ENCODE measurements at regions not wholly inside any gene's neighbourhood (a gene's known extent, or its start where the extent isn't known, plus 50 kb on each side); places are given as distances from the start of the nearest gene placed in this dataset.

GRCh38 chr13:37944081-37944868, 74.7 kb upstream of the TRPC4 start:
- TF ChIP-seq EP300 (IDR thresholded peaks at IDR 0.05; ENCODE audit: low read depth) (no peak), POLR2A (IDR thresholded peaks at IDR 0.05) (no peak), CTCF (IDR thresholded peaks at IDR 0.05) (no peak), POLR2AphosphoS5 (IDR thresholded peaks at IDR 0.05) (no peak)
- intact Hi-C loops (cut with DNase I; ENCODE audit: low total_unique reads) = no loop called here
- in situ Hi-C loops (cut with MboI; ENCODE audit: low pct_ligation_motif_present in 1 of 4, low pct_unique_long_range_greater_than_20kb in 1 of 4, low sequenced_read_pairs in 3 of 4) = no loop called here

GRCh38 chr13:37942929-37943328, 73.4 kb upstream of the TRPC4 start:
- intact Hi-C loops (cut with DNase I; ENCODE audit: low total_unique reads) = no loop called here
- H3K27me3 ChIP-seq = no peaks in the 10 kb centered on the region
- in situ Hi-C loops (cut with MboI; ENCODE audit: low pct_ligation_motif_present in 1 of 4, low pct_unique_long_range_greater_than_20kb in 1 of 4, low sequenced_read_pairs in 3 of 4) = no loop called here
- H3K36me3 ChIP-seq = no peaks in the 10 kb centered on the region
- DNase-seq = no peak
- H3K4me1 ChIP-seq = no peaks in the 10 kb centered on the region
- no peaks in the 10 kb centered on the region for H3K9me3 ChIP-seq
- no peak overlapping the region for H3K4me3 ChIP-seq
- H3K27ac ChIP-seq = no peak overlapping the region
- no peak for TF ChIP-seq EP300 (IDR thresholded peaks at IDR 0.05; ENCODE audit: low read depth)
- no peak for TF ChIP-seq CTCF (IDR thresholded peaks at IDR 0.05)

More at GRCh38 chr13:37944081-37944868, 74.7 kb upstream of the TRPC4 start:
- DNase-seq = no peak
- no peaks in the 10 kb centered on the region for H3K4me1 ChIP-seq
- no peaks in the 10 kb centered on the region for H3K9me3 ChIP-seq
- no peaks in the 10 kb centered on the region for H3K36me3 ChIP-seq
- WGBS, 2 donors (ENCODE audit: low coverage in 1 of 2) = 59 to 62% methylated on average over 9 to 10 of the region's 10 CpGs
- H3K27ac ChIP-seq = no peak overlapping the region
- no peak overlapping the region for H3K4me3 ChIP-seq
- H3K27me3 ChIP-seq = no peaks in the 10 kb centered on the region

GRCh38 chr13:37934339-37935191, 65.0 kb upstream of the TRPC4 start:
- Histone ChIP-seq H3K27ac (no peak overlapping the region), H3K27me3 (no peaks in the 10 kb centered on the region), H3K4me3 (no peak overlapping the region), H3K9me3 (no peaks in the 10 kb centered on the region), H3K4me1 (no peaks in the 10 kb centered on the region), H3K36me3 (no peaks in the 10 kb centered on the region)
- WGBS, 2 donors (ENCODE audit: low coverage in 1 of 2) = 82 to 93% methylated on average over 6 to 25 of the region's 25 CpGs
- in situ Hi-C loops (cut with MboI; ENCODE audit: low pct_ligation_motif_present in 1 of 4, low pct_unique_long_range_greater_than_20kb in 1 of 4, low sequenced_read_pairs in 3 of 4) = no loop called here
- TF ChIP-seq POLR2A (IDR thresholded peaks at IDR 0.05) (no peak), EP300 (IDR thresholded peaks at IDR 0.05; ENCODE audit: low read depth) (no peak), CTCF (IDR thresholded peaks at IDR 0.05) (no peak), POLR2AphosphoS5 (IDR thresholded peaks at IDR 0.05) (no peak)
- intact Hi-C loops (cut with DNase I; ENCODE audit: low total_unique reads) = no loop called here
- no peak for DNase-seq

- no peak overlapping the region for H3K27ac ChIP-seq
- no peaks in the 10 kb centered on the region for H3K9me3 ChIP-seq
- no peaks in the 10 kb centered on the region for H3K27me3 ChIP-seq
- DNase-seq = no peak
- no peak overlapping the region for H3K4me3 ChIP-seq
- H3K36me3 ChIP-seq = no peaks in the 10 kb centered on the region
- no peaks in the 10 kb centered on the region for H3K4me1 ChIP-seq
- intact Hi-C loops (cut with DNase I; ENCODE audit: low total_unique reads) (no loop called here), in situ Hi-C loops (cut with MboI; ENCODE audit: low pct_ligation_motif_present in 1 of 4, low pct_unique_long_range_greater_than_20kb in 1 of 4, low sequenced_read_pairs in 3 of 4) (no loop called here)
- 73 to 82% methylated on average over 3 to 4 of the region's 4 CpGs for WGBS, 2 donors (ENCODE audit: low coverage in 1 of 2)
- no peak for TF ChIP-seq POLR2A (IDR thresholded peaks at IDR 0.05)
- no peak for TF ChIP-seq CTCF (IDR thresholded peaks at IDR 0.05)
- no peak for TF ChIP-seq POLR2AphosphoS5 (IDR thresholded peaks at IDR 0.05)
- TF ChIP-seq EP300 (IDR thresholded peaks at IDR 0.05; ENCODE audit: low read depth) = no peak
Observed at GRCh38 chr13:37929308-37929707, 59.7 kb upstream of the TRPC4 start.

All from transverse colon (tissue), 4 donors.